ENCODE measurements at regions not wholly inside any gene's neighbourhood (a gene's known extent, or its start where the extent isn't known, plus 50 kb on each side); places are given as distances from the start of the nearest gene placed in this dataset.

- H3K4me3 ChIP-seq = no peak overlapping the region
- no peaks in the 10 kb centered on the region for H3K36me3 ChIP-seq
- TF ChIP-seq CTCF (IDR thresholded peaks at IDR 0.05) = no peak
- no peak for ATAC-seq (ENCODE audit: insufficient number of reproducible peaks, low FRiP score, low read depth)
- no peak for DNase-seq (ENCODE audit: low spot score)
- peak overlapping the region; percentile 6 to 25 for H3K27ac ChIP-seq
- H3K9me3 ChIP-seq = no peaks in the 10 kb centered on the region
- no peaks in the 10 kb centered on the region for H3K27me3 ChIP-seq (replicated peaks; ENCODE audit: insufficient read depth)
- H3K4me1 ChIP-seq (ENCODE audit: control insufficient read depth in 1 of 2, low read depth in 2 of 2) = peaks cover 0 to 9% of the 10 kb centered on the region in 2 donors
Measured at GRCh38 chr12:47602325-47602724, 103.5 kb downstream of the RPAP3 start.

GRCh38 chr12:47601071-47601470 lies 104.8 kb downstream of the RPAP3 start:
- Histone ChIP-seq H3K4me3 (no peak overlapping the region), H3K9me3 (no peaks in the 10 kb centered on the region), H3K4me1 (ENCODE audit: control insufficient read depth in 1 of 2, low read depth in 2 of 2) (peaks cover 0 to 9% of the 10 kb centered on the region in 2 donors), H3K36me3 (no peaks in the 10 kb centered on the region), H3K27ac (no peak overlapping the region), H3K27me3 (replicated peaks; ENCODE audit: insufficient read depth) (no peaks in the 10 kb centered on the region)
- DNase-seq (ENCODE audit: low spot score) = no peak
- ATAC-seq (ENCODE audit: insufficient number of reproducible peaks, low FRiP score, low read depth) = no peak
- TF ChIP-seq CTCF (IDR thresholded peaks at IDR 0.05) = no peak

GRCh38 chr12:47591795-47592194 lies 114.0 kb downstream of the RPAP3 start:
- ATAC-seq (ENCODE audit: insufficient number of reproducible peaks, low FRiP score, low read depth) (no peak), DNase-seq (ENCODE audit: low spot score) (no peak)
- H3K27me3 ChIP-seq (replicated peaks; ENCODE audit: insufficient read depth) = no peaks in the 10 kb centered on the region
- TF ChIP-seq CTCF (IDR thresholded peaks at IDR 0.05) = no peak
- H3K4me3 ChIP-seq = no peak overlapping the region
- H3K4me1 ChIP-seq (ENCODE audit: control insufficient read depth in 1 of 2, low read depth in 2 of 2) = peaks cover 0 to 5% of the 10 kb centered on the region in 2 donors
- no peak overlapping the region for H3K27ac ChIP-seq
- no peaks in the 10 kb centered on the region for H3K9me3 ChIP-seq
- no peaks in the 10 kb centered on the region for H3K36me3 ChIP-seq

GRCh38 chr12:47591361-47591791 lies 114.5 kb downstream of the RPAP3 start:
- DNase-seq (ENCODE audit: low spot score) (no peak), ATAC-seq (ENCODE audit: insufficient number of reproducible peaks, low FRiP score, low read depth) (no peak)
- no peak overlapping the region for H3K27ac ChIP-seq
- H3K36me3 ChIP-seq = no peaks in the 10 kb centered on the region
- H3K27me3 ChIP-seq (replicated peaks; ENCODE audit: insufficient read depth) = no peaks in the 10 kb centered on the region
- H3K9me3 ChIP-seq = no peaks in the 10 kb centered on the region
- H3K4me1 ChIP-seq (ENCODE audit: control insufficient read depth in 1 of 2, low read depth in 2 of 2) = peaks cover 0 to 5% of the 10 kb centered on the region in 2 donors
- TF ChIP-seq CTCF (IDR thresholded peaks at IDR 0.05) = no peak
- no peak overlapping the region for H3K4me3 ChIP-seq

- TF ChIP-seq CTCF (IDR thresholded peaks at IDR 0.05) = no peak
- H3K27ac ChIP-seq = no peak overlapping the region
- H3K36me3 ChIP-seq = no peaks in the 10 kb centered on the region
- no peaks in the 10 kb centered on the region for H3K27me3 ChIP-seq (replicated peaks; ENCODE audit: insufficient read depth)
- ATAC-seq (ENCODE audit: insufficient number of reproducible peaks, low FRiP score, low read depth) = no peak
- H3K4me1 ChIP-seq (ENCODE audit: control insufficient read depth in 1 of 2, low read depth in 2 of 2) = peaks cover 0 to 5% of the 10 kb centered on the region in 2 donors
- no peak overlapping the region for H3K4me3 ChIP-seq
- no peaks in the 10 kb centered on the region for H3K9me3 ChIP-seq
- no peak for DNase-seq (ENCODE audit: low spot score)
Measured at GRCh38 chr12:47590771-47591360, 115.0 kb downstream of the RPAP3 start.

Data from thoracic aorta (tissue), 2 donors.